Prostate gland (tissue), 2 donors: ENCODE measurements at regions not wholly inside any gene's neighbourhood (a gene's known extent, or its start where the extent isn't known, plus 50 kb on each side); places are given as distances from the start of the nearest gene placed in this dataset.

ENCODE experiments used
- POLR2A ChIP-seq: fragments of 450-650 bp; IDR thresholded peaks from one replicate; pipeline ENCODE4 v1.6.1; 2016; ENCODE audit warnings: antibody characterized with exemption, mild to moderate bottlenecking
- POLR2AphosphoS5 ChIP-seq: sonication (generic); formaldehyde crosslinking; IDR thresholded peaks from one replicate; pipeline ENCODE4 v1.6.1; 2017; ENCODE audit warnings: antibody characterized with exemption
- TF ChIP-seq, protein P1 (sequence below), 4 experiments: fragments of 200-600 bp in 2 of 4; fragments of 450-650 bp in 2 of 4; sonication (generic) in 2 of 4; IDR thresholded peaks; 1 replicate in 3 of 4; 2 replicates in 1 of 4; pipeline ENCODE4 v1.5.1; 2016 to 2019; ENCODE audit warnings: antibody characterized with exemption in 4 of 4, mild to moderate bottlenecking in 2 of 4, moderate library complexity in 2 of 4

DNA sequence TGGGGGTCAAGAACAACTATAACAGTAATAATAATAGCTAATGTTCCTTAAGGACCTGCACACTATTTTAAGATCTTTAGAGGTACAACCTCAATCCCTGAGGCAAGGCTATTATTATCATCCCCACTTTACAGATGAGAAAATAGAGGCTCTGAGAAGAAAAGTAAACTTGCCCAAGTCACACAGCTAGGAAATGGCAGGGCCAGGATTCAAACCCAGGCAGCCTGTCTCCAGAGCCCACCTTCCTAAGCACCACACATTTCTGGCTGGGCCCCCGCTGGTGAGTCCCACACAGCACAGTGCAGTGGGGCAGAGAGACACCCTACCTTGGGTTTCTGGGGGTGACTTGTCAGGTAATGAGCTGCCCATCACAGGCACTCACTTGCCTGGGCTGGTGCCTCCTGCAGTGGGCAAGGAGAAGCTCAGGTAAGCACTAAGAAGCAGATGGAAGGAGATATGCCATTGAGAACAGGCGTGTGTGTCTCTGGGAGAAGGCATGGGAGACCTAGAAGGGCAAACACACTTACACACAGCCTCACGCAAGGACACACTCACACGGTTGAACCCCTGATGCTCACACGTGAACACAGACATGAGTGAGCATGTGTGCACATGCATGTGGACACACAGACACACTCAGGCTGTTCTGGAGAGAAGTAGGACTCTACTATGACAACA is 104.4 kb upstream of the ZMIZ1 start:
- TF ChIP-seq, protein P1, sequence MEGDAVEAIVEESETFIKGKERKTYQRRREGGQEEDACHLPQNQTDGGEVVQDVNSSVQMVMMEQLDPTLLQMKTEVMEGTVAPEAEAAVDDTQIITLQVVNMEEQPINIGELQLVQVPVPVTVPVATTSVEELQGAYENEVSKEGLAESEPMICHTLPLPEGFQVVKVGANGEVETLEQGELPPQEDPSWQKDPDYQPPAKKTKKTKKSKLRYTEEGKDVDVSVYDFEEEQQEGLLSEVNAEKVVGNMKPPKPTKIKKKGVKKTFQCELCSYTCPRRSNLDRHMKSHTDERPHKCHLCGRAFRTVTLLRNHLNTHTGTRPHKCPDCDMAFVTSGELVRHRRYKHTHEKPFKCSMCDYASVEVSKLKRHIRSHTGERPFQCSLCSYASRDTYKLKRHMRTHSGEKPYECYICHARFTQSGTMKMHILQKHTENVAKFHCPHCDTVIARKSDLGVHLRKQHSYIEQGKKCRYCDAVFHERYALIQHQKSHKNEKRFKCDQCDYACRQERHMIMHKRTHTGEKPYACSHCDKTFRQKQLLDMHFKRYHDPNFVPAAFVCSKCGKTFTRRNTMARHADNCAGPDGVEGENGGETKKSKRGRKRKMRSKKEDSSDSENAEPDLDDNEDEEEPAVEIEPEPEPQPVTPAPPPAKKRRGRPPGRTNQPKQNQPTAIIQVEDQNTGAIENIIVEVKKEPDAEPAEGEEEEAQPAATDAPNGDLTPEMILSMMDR (IDR thresholded peaks at IDR 0.05) = no peak
- no peak for TF ChIP-seq POLR2A
- no peak for TF ChIP-seq POLR2AphosphoS5
